ENCODE measurements at regions not wholly inside any gene's neighbourhood (a gene's known extent, or its start where the extent isn't known, plus 50 kb on each side); places are given as distances from the start of the nearest gene placed in this dataset.

DNA sequence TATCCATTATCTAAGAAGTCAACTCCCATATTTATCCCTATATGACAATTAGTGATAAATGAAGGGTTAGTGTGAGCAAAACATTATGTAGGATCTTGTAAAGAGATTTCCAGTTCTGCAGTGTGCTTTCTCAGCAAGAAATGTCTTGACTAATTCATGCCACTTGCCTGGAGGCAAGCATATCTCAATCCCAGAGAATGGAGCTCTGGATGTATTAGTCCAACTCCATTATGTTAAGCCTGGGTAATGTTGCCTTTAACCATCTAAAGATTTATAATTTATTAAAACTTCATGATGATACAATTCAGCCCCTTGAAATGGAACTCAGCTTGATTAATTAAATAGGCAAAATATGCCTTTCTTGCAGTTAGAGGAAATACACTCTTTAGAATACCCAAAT, 1079.9 kb upstream of the LRRTM3 start:
- TF ChIP-seq RARB (CRISPR knock-in tag; IDR thresholded peaks at IDR 0.05) (no peak), TCF4 (CRISPR knock-in tag; IDR thresholded peaks at IDR 0.05; ENCODE audit: borderline replicate concordance) (no peak), GLIS3 (CRISPR knock-in tag; IDR thresholded peaks at IDR 0.05) (no peak), CSDC2 (CRISPR knock-in tag; IDR thresholded peaks at IDR 0.05) (no peak)
- TF ChIP-seq, protein P1, sequence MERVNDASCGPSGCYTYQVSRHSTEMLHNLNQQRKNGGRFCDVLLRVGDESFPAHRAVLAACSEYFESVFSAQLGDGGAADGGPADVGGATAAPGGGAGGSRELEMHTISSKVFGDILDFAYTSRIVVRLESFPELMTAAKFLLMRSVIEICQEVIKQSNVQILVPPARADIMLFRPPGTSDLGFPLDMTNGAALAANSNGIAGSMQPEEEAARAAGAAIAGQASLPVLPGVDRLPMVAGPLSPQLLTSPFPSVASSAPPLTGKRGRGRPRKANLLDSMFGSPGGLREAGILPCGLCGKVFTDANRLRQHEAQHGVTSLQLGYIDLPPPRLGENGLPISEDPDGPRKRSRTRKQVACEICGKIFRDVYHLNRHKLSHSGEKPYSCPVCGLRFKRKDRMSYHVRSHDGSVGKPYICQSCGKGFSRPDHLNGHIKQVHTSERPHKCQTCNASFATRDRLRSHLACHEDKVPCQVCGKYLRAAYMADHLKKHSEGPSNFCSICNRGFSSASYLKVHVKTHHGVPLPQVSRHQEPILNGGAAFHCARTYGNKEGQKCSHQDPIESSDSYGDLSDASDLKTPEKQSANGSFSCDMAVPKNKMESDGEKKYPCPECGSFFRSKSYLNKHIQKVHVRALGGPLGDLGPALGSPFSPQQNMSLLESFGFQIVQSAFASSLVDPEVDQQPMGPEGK (CRISPR knock-in tag; IDR thresholded peaks at IDR 0.05; ENCODE audit: borderline replicate concordance): no peak
